ENCODE measurements at regions not wholly inside any gene's neighbourhood (a gene's known extent, or its start where the extent isn't known, plus 50 kb on each side); places are given as distances from the start of the nearest gene placed in this dataset.

GRCh38 chr5:89583534-89583933, 700.5 kb upstream of the MEF2C start:
- H4K20me1 ChIP-seq (ENCODE audit: insufficient read depth, poor library complexity, severe bottlenecking): no peaks in the 10 kb centered on the region
- H3K4me2 ChIP-seq: no peak overlapping the region
- no peak overlapping the region for H3K4me3 ChIP-seq
- H3K36me3 ChIP-seq (replicated peaks; ENCODE audit: insufficient read depth, low read depth): no peaks in the 10 kb centered on the region
- TF ChIP-seq EZH2phosphoT487 (IDR thresholded peaks at IDR 0.05; ENCODE audit: low read depth, severe bottlenecking, unreplicated experiment) (no peak), EZH2 (IDR thresholded peaks at IDR 0.05; ENCODE audit: borderline replicate concordance) (no peak)
- TF ChIP-seq, protein P1, sequence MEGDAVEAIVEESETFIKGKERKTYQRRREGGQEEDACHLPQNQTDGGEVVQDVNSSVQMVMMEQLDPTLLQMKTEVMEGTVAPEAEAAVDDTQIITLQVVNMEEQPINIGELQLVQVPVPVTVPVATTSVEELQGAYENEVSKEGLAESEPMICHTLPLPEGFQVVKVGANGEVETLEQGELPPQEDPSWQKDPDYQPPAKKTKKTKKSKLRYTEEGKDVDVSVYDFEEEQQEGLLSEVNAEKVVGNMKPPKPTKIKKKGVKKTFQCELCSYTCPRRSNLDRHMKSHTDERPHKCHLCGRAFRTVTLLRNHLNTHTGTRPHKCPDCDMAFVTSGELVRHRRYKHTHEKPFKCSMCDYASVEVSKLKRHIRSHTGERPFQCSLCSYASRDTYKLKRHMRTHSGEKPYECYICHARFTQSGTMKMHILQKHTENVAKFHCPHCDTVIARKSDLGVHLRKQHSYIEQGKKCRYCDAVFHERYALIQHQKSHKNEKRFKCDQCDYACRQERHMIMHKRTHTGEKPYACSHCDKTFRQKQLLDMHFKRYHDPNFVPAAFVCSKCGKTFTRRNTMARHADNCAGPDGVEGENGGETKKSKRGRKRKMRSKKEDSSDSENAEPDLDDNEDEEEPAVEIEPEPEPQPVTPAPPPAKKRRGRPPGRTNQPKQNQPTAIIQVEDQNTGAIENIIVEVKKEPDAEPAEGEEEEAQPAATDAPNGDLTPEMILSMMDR (IDR thresholded peaks at IDR 0.05; ENCODE audit: poor library complexity): no peak
- no peaks in the 10 kb centered on the region for H3K79me2 ChIP-seq
- H2AFZ ChIP-seq: no peak overlapping the region
- no peak for DNase-seq (ENCODE audit: low spot score)
- no peak overlapping the region for H3K27ac ChIP-seq
- H3K9me3 ChIP-seq (ENCODE audit: low read depth): no peaks in the 10 kb centered on the region
- no peaks in the 10 kb centered on the region for H3K9me2 ChIP-seq (replicated peaks; ENCODE audit: insufficient read depth)
- no peaks in the 10 kb centered on the region for H3K4me1 ChIP-seq (ENCODE audit: insufficient read depth)
- no peaks in the 10 kb centered on the region for H3K27me3 ChIP-seq

DNA sequence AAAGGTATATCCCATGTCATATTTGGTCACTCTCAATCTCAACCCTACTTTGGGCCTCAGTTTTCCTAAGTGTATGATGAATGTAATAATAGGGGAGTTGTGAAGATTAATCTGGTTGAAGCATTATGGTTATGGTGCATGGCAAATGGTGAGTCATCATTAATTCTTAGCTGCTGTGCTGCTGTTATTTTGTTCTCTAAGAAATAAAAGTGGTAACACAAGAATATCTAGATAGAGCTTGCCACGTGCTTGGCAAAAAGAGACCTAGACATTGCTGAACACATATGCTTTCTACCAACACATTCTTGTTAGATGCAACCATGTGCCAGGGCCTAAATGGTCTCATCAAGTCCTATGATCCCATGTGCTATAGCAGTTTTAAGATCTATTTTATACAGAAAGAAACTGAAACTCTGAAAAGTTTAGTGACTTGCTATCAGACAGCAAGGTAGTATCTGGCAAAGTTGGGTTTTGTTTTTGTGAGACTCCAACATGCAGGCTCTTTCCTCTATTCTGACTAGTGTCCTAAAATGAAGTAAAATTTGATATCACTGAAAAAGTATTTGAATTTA, 699.9 kb upstream of the MEF2C start:
- 92% methylated on average over 1 of the region's 1 CpG for WGBS (ENCODE audit: low lambda C conversion rate, missing lambda C conversion rate)

DNA sequence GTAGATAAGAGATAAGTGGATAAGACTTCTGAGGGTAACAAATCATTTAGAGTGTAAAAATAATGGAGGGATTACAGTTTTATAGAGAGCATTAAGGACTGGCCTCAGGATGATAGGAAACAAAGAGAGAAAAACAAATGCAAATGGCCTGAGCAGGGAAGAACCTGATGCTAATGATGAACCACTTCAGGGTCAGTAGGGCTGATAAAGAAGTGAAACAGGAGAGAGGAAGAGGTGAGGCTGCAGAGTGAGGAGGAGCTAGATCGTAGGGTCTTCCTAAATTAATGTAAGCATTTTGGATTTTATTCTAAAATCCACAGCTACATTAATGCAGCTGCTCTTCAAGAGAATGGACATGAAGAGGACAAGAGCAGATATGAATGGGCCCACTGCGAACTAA, 698.0 kb upstream of the MEF2C start:
- H3K4me3 ChIP-seq: no peak overlapping the region
- WGBS (ENCODE audit: low lambda C conversion rate, missing lambda C conversion rate): 87% methylated on average over 2 of the region's 2 CpGs
- DNase-seq (ENCODE audit: low spot score): no peak
- no peak overlapping the region for H3K27ac ChIP-seq
- H4K20me1 ChIP-seq (ENCODE audit: insufficient read depth, poor library complexity, severe bottlenecking): no peaks in the 10 kb centered on the region
- no peaks in the 10 kb centered on the region for H3K36me3 ChIP-seq (replicated peaks; ENCODE audit: insufficient read depth, low read depth)
- no peaks in the 10 kb centered on the region for H3K79me2 ChIP-seq
- no peaks in the 10 kb centered on the region for H3K27me3 ChIP-seq
- H3K4me2 ChIP-seq: no peak overlapping the region
- no peak for TF ChIP-seq EZH2 (IDR thresholded peaks at IDR 0.05; ENCODE audit: borderline replicate concordance)
- TF ChIP-seq, protein P1 (IDR thresholded peaks at IDR 0.05; ENCODE audit: poor library complexity): no peak
- no peak for TF ChIP-seq EZH2phosphoT487 (IDR thresholded peaks at IDR 0.05; ENCODE audit: low read depth, severe bottlenecking, unreplicated experiment)
- H3K4me1 ChIP-seq (ENCODE audit: insufficient read depth): no peaks in the 10 kb centered on the region
- H2AFZ ChIP-seq: no peak overlapping the region
- no peaks in the 10 kb centered on the region for H3K9me2 ChIP-seq (replicated peaks; ENCODE audit: insufficient read depth)
- H3K9me3 ChIP-seq (ENCODE audit: low read depth): no peaks in the 10 kb centered on the region

More for the DNA sequence above, 699.9 kb upstream of the MEF2C start:
- DNase-seq (ENCODE audit: low spot score): no peak
- Histone ChIP-seq H3K79me2 (no peaks in the 10 kb centered on the region), H3K9me3 (ENCODE audit: low read depth) (no peaks in the 10 kb centered on the region), H3K4me3 (no peak overlapping the region), H3K4me2 (no peak overlapping the region), H4K20me1 (ENCODE audit: insufficient read depth, poor library complexity, severe bottlenecking) (no peaks in the 10 kb centered on the region), H3K36me3 (replicated peaks; ENCODE audit: insufficient read depth, low read depth) (no peaks in the 10 kb centered on the region), H2AFZ (no peak overlapping the region), H3K27ac (no peak overlapping the region), H3K27me3 (no peaks in the 10 kb centered on the region), H3K4me1 (ENCODE audit: insufficient read depth) (no peaks in the 10 kb centered on the region), H3K9me2 (replicated peaks; ENCODE audit: insufficient read depth) (no peaks in the 10 kb centered on the region)
- TF ChIP-seq EZH2phosphoT487 (IDR thresholded peaks at IDR 0.05; ENCODE audit: low read depth, severe bottlenecking, unreplicated experiment): no peak
- no peak for TF ChIP-seq EZH2 (IDR thresholded peaks at IDR 0.05; ENCODE audit: borderline replicate concordance)
- TF ChIP-seq, protein P1 (IDR thresholded peaks at IDR 0.05; ENCODE audit: poor library complexity): no peak

DNA sequence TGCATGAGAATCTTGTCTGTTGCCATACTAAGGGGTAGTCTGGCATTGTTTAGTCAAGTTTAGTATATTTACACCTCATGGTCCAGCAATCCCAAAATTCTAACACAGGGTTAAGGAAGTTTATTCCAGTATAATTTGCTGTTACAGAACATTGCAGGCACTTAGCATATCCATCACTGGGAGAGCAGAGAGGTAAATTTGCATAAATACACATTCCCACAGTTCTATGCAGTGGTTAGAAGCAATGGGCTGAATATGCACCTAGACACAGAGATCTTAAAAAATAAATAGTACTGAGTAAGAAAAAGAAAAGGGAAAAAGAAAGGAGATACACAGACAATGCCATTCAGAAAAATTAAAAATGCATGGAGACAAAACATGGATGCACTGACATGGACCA, 692.3 kb upstream of the MEF2C start:
- Histone ChIP-seq H3K36me3 (replicated peaks; ENCODE audit: insufficient read depth, low read depth) (no peaks in the 10 kb centered on the region), H3K27ac (no peak overlapping the region), H3K79me2 (no peaks in the 10 kb centered on the region), H3K9me2 (replicated peaks; ENCODE audit: insufficient read depth) (no peaks in the 10 kb centered on the region), H3K4me2 (no peak overlapping the region), H4K20me1 (ENCODE audit: insufficient read depth, poor library complexity, severe bottlenecking) (no peaks in the 10 kb centered on the region), H2AFZ (no peak overlapping the region), H3K4me3 (no peak overlapping the region), H3K27me3 (no peaks in the 10 kb centered on the region), H3K9me3 (ENCODE audit: low read depth) (no peaks in the 10 kb centered on the region), H3K4me1 (ENCODE audit: insufficient read depth) (no peaks in the 10 kb centered on the region)
- TF ChIP-seq EZH2phosphoT487 (IDR thresholded peaks at IDR 0.05; ENCODE audit: low read depth, severe bottlenecking, unreplicated experiment): no peak
- no peak for DNase-seq (ENCODE audit: low spot score)
